Thoracic aorta (tissue), 2 donors: ENCODE measurements at regions not wholly inside any gene's neighbourhood (a gene's known extent, or its start where the extent isn't known, plus 50 kb on each side); places are given as distances from the start of the nearest gene placed in this dataset.

Experiments used
- ATAC-seq: fragments of 150-250 bp; one replicate; pipeline ENCODE4 v1.8.0; 2017; ENCODE audit warnings: low read depth; ENCODE audit not compliant: insufficient number of reproducible peaks, low FRiP score
- DNase-seq: peaks from one replicate; pipeline ENCODE4 v3.0.0-alpha.2; 2020; ENCODE audit warnings: low spot score
- H3K27ac ChIP-seq, 2 donors: fragments of 200-600 bp; sonication (generic); 1 replicate in 1 of 2; 2 replicates in 1 of 2; pipeline ENCODE4 v1.5.1; 2016; ENCODE audit warnings: mild to moderate bottlenecking in 2 of 2, moderate library complexity in 2 of 2
- H3K27me3 ChIP-seq: fragments of 200-600 bp; sonication (generic); replicated peaks from 2 replicates; pipeline ENCODE4 v1.6.0; 2016; ENCODE audit warnings: mild to moderate bottlenecking; ENCODE audit not compliant: insufficient read depth
- H3K36me3 ChIP-seq: fragments of 200-600 bp; sonication (generic); one replicate; pipeline ENCODE4 v1.5.1; 2016
- H3K4me1 ChIP-seq, 2 donors: fragments of 200-600 bp; sonication (generic); 1 replicate in 1 of 2; 2 replicates in 1 of 2; pipeline versions ENCODE4 v1.5.1 to v1.6.0; 2016; ENCODE audit warnings: low read depth in 2 of 2, mild to moderate bottlenecking in 1 of 2; ENCODE audit not compliant: control insufficient read depth in 1 of 2
- H3K4me3 ChIP-seq: fragments of 200-600 bp; sonication (generic); 2 replicates; pipeline ENCODE4 v1.5.1; 2016; ENCODE audit warnings: mild to moderate bottlenecking
- H3K9me3 ChIP-seq: fragments of 200-600 bp; sonication (generic); 2 replicates; pipeline ENCODE4 v1.5.1; 2016
- CTCF ChIP-seq: fragments of 200-600 bp; sonication (generic); IDR thresholded peaks from one replicate; pipeline ENCODE4 v1.5.1; 2019; ENCODE audit warnings: antibody characterized with exemption

- no peaks in the 10 kb centered on the region for H3K9me3 ChIP-seq
- H3K36me3 ChIP-seq, result no peaks in the 10 kb centered on the region
- no peak overlapping the region for H3K4me3 ChIP-seq
- H3K4me1 ChIP-seq, result peaks cover 0 to 9% of the 10 kb centered on the region in 2 donors
- DNase-seq (no peak), ATAC-seq (no peak)
- TF ChIP-seq CTCF, result no peak
- no peaks in the 10 kb centered on the region for H3K27me3 ChIP-seq
- H3K27ac ChIP-seq, result no peak overlapping the region
These were observed 239.5 kb downstream of the REEP3 start for GRCh38 chr10:63760708-63761047.

- H3K4me3 ChIP-seq, result no peak overlapping the region
- DNase-seq, result no peak
These were observed 240.0 kb downstream of the REEP3 start for GRCh38 chr10:63761243-63761642.

DNA sequence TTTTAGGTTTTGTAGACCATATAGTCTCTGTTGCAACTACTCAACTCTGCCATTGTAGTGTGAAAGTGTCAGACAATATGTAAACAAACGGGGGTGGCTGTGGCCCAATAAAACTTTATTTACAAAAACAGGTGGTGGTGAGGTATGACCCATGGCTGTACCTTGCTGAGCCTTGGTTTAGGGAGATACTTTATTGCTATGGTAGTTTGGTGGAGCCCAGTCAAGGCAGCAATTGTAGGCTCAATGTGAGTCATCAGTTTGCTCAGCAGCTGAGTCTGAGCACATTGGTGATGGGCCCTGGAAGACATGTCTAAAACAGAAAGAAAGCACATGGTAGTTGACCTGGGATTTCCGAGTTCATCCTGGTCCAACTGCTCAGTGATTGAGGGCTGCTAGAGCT, 242.5 kb downstream of the REEP3 start:
- Histone ChIP-seq H3K27ac (no peak overlapping the region), H3K4me1 (peaks cover 9 to 22% of the 10 kb centered on the region in 2 donors), H3K4me3 (no peak overlapping the region), H3K9me3 (no peaks in the 10 kb centered on the region), H3K36me3 (no peaks in the 10 kb centered on the region), H3K27me3 (no peaks in the 10 kb centered on the region)
- DNase-seq (no peak), ATAC-seq (no peak)
- TF ChIP-seq CTCF, result no peak

More at GRCh38 chr10:63761243-63761642, 240.0 kb downstream of the REEP3 start:
- no peak for TF ChIP-seq CTCF
- H3K27me3 ChIP-seq, result no peaks in the 10 kb centered on the region
- no peak overlapping the region for H3K27ac ChIP-seq
- no peaks in the 10 kb centered on the region for H3K9me3 ChIP-seq
- H3K36me3 ChIP-seq, result no peaks in the 10 kb centered on the region
- ATAC-seq, result no peak
- H3K4me1 ChIP-seq, result peaks cover 0 to 9% of the 10 kb centered on the region in 2 donors

DNA sequence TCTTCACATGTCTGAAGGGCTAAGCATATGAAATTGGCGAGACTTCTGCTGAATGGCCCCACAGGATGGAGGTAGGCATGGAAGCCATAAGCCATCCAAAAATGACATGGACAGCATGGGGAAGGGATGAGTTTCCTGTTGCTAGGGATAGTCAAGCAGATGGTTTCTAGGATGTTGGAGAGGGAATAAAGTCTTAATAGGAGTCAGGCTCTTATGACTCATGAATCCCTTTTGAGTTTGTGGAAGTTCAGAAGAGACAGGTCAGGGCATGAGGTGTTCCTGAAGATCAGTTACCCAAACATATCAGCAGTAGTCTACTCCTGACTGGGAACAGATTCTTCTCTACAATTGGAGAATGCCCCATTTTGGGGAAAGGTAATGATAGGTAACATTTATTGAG, 243.9 kb downstream of the REEP3 start:
- DNase-seq, result no peak
- Histone ChIP-seq H3K4me1 (peaks cover 9 to 17% of the 10 kb centered on the region in 2 donors), H3K4me3 (no peak overlapping the region), H3K27me3 (no peaks in the 10 kb centered on the region), H3K27ac (no peak overlapping the region), H3K9me3 (no peaks in the 10 kb centered on the region), H3K36me3 (no peaks in the 10 kb centered on the region)
- ATAC-seq, result no peak
- TF ChIP-seq CTCF, result no peak

GRCh38 chr10:63766745-63767137, 245.5 kb downstream of the REEP3 start:
- ATAC-seq, result peak; percentile 30

More at GRCh38 chr10:63766745-63767137, 245.5 kb downstream of the REEP3 start:
- Histone ChIP-seq H3K27me3 (no peaks in the 10 kb centered on the region), H3K27ac (peak overlapping the region; percentile 1 to 42), H3K4me3 (no peak overlapping the region), H3K4me1 (peaks cover 9 to 13% of the 10 kb centered on the region in 2 donors), H3K9me3 (no peaks in the 10 kb centered on the region), H3K36me3 (no peaks in the 10 kb centered on the region)
- TF ChIP-seq CTCF, result no peak
- no peak for DNase-seq
